Urinary bladder (tissue), 3 donors: ENCODE measurements at regions not wholly inside any gene's neighbourhood (a gene's known extent, or its start where the extent isn't known, plus 50 kb on each side); places are given as distances from the start of the nearest gene placed in this dataset.

Experiments used
- DNase-seq: peaks from one replicate; pipeline ENCODE4 v3.0.0-alpha.2; 2015; ENCODE audit errors: extremely low spot score
- H3K27ac ChIP-seq: one replicate; pipeline ENCODE4 v1.5.1; 2013; ENCODE audit warnings: low read depth, mild to moderate bottlenecking, moderate library complexity
- H3K36me3 ChIP-seq: one replicate; pipeline ENCODE4 v1.6.1; 2013; ENCODE audit warnings: mild to moderate bottlenecking, moderate library complexity; ENCODE audit not compliant: insufficient read depth
- H3K4me1 ChIP-seq: one replicate; pipeline ENCODE4 v1.6.1; 2013; ENCODE audit warnings: mild to moderate bottlenecking, moderate library complexity; ENCODE audit not compliant: insufficient read depth
- H3K4me3 ChIP-seq: one replicate; pipeline ENCODE4 v1.5.1; 2013; ENCODE audit warnings: low read depth, low read length
- WGBS: extraction: QIAGEN DNeasy Blood & Tissue Kit; methylation state at CpG from one replicate; pipeline ENCODE4 v1.1.7; 2013; 5-methylcytosine and 5-hydroxymethylcytosine counted together
- donor health status: healthy with polysubstance abuse.
- donor health status: healthy.

GRCh38 chr6:151753581-151753980 lies 53.9 kb upstream of the ESR1 start:
- Histone ChIP-seq H3K4me3 (no peak overlapping the region), H3K27ac (no peak overlapping the region), H3K36me3 (no peaks in the 10 kb centered on the region), H3K4me1 (no peaks in the 10 kb centered on the region)
- no peak for DNase-seq
- 78% methylated on average over 4 of the region's 4 CpGs for WGBS

GRCh38 chr6:151757506-151757955 lies 50.0 kb upstream of the ESR1 start:
- Histone ChIP-seq H3K27ac (no peak overlapping the region), H3K36me3 (no peaks in the 10 kb centered on the region), H3K4me1 (no peaks in the 10 kb centered on the region), H3K4me3 (no peak overlapping the region)
- no peak for DNase-seq
- WGBS = 61% methylated on average over 5 of the region's 5 CpGs
